ENCODE measurements at regions not wholly inside any gene's neighbourhood (a gene's known extent, or its start where the extent isn't known, plus 50 kb on each side); places are given as distances from the start of the nearest gene placed in this dataset.

DNA sequence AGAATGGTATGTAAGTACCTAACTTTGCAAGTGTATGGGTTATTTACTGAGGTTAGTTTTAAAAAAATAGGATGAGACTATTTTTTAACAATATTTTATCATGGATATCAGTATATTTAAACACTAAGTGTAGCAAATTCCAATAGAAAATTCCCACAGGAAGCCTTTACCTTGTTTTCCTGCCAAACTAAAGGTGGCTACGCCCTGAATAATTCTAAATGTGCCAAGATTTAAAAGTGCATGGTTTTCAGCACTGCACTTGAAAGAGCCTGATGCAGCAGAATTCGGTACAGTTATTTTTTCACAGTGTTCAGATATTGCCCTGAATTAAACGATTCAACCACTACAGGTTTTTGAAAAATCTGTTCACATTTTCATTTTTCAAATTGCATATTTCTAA, 1622.8 kb upstream of the B3GALT2 start:
- TF ChIP-seq, protein P1, sequence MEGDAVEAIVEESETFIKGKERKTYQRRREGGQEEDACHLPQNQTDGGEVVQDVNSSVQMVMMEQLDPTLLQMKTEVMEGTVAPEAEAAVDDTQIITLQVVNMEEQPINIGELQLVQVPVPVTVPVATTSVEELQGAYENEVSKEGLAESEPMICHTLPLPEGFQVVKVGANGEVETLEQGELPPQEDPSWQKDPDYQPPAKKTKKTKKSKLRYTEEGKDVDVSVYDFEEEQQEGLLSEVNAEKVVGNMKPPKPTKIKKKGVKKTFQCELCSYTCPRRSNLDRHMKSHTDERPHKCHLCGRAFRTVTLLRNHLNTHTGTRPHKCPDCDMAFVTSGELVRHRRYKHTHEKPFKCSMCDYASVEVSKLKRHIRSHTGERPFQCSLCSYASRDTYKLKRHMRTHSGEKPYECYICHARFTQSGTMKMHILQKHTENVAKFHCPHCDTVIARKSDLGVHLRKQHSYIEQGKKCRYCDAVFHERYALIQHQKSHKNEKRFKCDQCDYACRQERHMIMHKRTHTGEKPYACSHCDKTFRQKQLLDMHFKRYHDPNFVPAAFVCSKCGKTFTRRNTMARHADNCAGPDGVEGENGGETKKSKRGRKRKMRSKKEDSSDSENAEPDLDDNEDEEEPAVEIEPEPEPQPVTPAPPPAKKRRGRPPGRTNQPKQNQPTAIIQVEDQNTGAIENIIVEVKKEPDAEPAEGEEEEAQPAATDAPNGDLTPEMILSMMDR (IDR thresholded peaks at IDR 0.05; ENCODE audit: poor library complexity) = no peak
- TF ChIP-seq EZH2 (IDR thresholded peaks at IDR 0.05; ENCODE audit: borderline replicate concordance) = no peak
- no peak for TF ChIP-seq EZH2phosphoT487 (IDR thresholded peaks at IDR 0.05; ENCODE audit: low read depth, severe bottlenecking, unreplicated experiment)
